ENCODE measurements at regions not wholly inside any gene's neighbourhood (a gene's known extent, or its start where the extent isn't known, plus 50 kb on each side); places are given as distances from the start of the nearest gene placed in this dataset.

GRCh38 chr20:54366669-54367344 is 108.6 kb upstream of the DOK5 start:
- TF ChIP-seq CTCF (conservative IDR thresholded peaks at IDR 0.05; ENCODE audit: low read depth in 2 of 2): no peak
- no peak for TF ChIP-seq POLR2AphosphoS5 (IDR thresholded peaks at IDR 0.05; ENCODE audit: low read depth)
- no peak for TF ChIP-seq ETS1 (IDR thresholded peaks at IDR 0.05)
- TF ChIP-seq REST (IDR thresholded peaks at IDR 0.05; ENCODE audit: unreplicated experiment): no peak
- no peak for TF ChIP-seq EZH2 (IDR thresholded peaks at IDR 0.05; ENCODE audit: low read depth, unreplicated experiment)
- no peak for TF ChIP-seq EZH2phosphoT487 (IDR thresholded peaks at IDR 0.05; ENCODE audit: unreplicated experiment)
- TF ChIP-seq CREB1 (CRISPR knock-in tag; IDR thresholded peaks at IDR 0.05; ENCODE audit: low read depth): no peak
- TF ChIP-seq JUNB (IDR thresholded peaks at IDR 0.05; ENCODE audit: unreplicated experiment): no peak
- no peak for TF ChIP-seq NANOG (IDR thresholded peaks at IDR 0.05; ENCODE audit: borderline replicate concordance)

Measured in GM23338 (cell line).